Esophagus muscularis mucosa (tissue), 4 donors: ENCODE measurements at regions not wholly inside any gene's neighbourhood (a gene's known extent, or its start where the extent isn't known, plus 50 kb on each side); places are given as distances from the start of the nearest gene placed in this dataset.

ENCODE experiments used
- DNase-seq: peaks from one replicate; pipeline ENCODE4 v3.0.0-alpha.2; 2017; ENCODE audit errors: extremely low spot score
- H3K27ac ChIP-seq, 4 donors: fragments of 200-600 bp; sonication (generic); replicated peaks in 1 of 4; 1 replicate in 3 of 4; 2 replicates in 1 of 4; pipeline ENCODE4 v1.5.1; 2016 to 2019; ENCODE audit warnings: mild to moderate bottlenecking in 1 of 4
- H3K27me3 ChIP-seq, 4 donors: fragments of 200-600 bp; sonication (generic); one replicate each; pipeline versions ENCODE4 v1.5.1 to v1.6.0; 2016 to 2019
- H3K36me3 ChIP-seq, 4 donors: fragments of 200-600 bp; sonication (generic); one replicate each; pipeline ENCODE4 v1.5.1; 2016 to 2019
- H3K4me1 ChIP-seq, 4 donors: fragments of 200-600 bp; sonication (generic); one replicate each; pipeline ENCODE4 v1.5.1; 2016 to 2019
- H3K4me3 ChIP-seq, 4 donors: fragments of 200-600 bp; sonication (generic); 1 replicate in 2 of 4; 2 replicates in 2 of 4; pipeline ENCODE4 v1.5.1; 2016 to 2019; ENCODE audit warnings: mild to moderate bottlenecking in 4 of 4, moderate library complexity in 1 of 4
- H3K9me3 ChIP-seq, 4 donors: fragments of 200-600 bp; sonication (generic); 1 replicate in 3 of 4; 2 replicates in 1 of 4; pipeline ENCODE4 v1.5.1; 2016 to 2019
- EP300 ChIP-seq: sonication (generic); formaldehyde crosslinking; IDR thresholded peaks from one replicate; pipeline ENCODE4 v1.6.1; 2017; ENCODE audit warnings: antibody characterized with exemption
- POLR2A ChIP-seq: fragments of 450-650 bp; IDR thresholded peaks from one replicate; pipeline ENCODE4 v1.6.1; 2017; ENCODE audit warnings: antibody characterized with exemption, moderate library complexity, mild to moderate bottlenecking, low read depth
- POLR2AphosphoS5 ChIP-seq, 2 donors: sonication (generic); formaldehyde crosslinking; IDR thresholded peaks; one replicate each; pipeline ENCODE4 v1.6.1; 2017; ENCODE audit warnings: antibody characterized with exemption in 2 of 2
- WGBS: methylation state at CpG from one replicate; pipeline ENCODE4 v1.1.5; 2018; 5-methylcytosine and 5-hydroxymethylcytosine counted together
- intact Hi-C: fragments of 100-400 bp; cut with DNase I; formaldehyde crosslinking; loops from one replicate; pipeline ENCODE4 v1.15.1; 2023
- TF ChIP-seq, protein P1 (sequence below), 3 experiments: fragments of 200-600 bp in 2 of 3; fragments of 450-650 bp in 1 of 3; sonication (generic) in 2 of 3; IDR thresholded peaks; one replicate each; pipeline ENCODE4 v1.5.1; 2017 to 2019; ENCODE audit warnings: antibody characterized with exemption in 3 of 3, mild to moderate bottlenecking in 2 of 3, moderate library complexity in 1 of 3

DNA sequence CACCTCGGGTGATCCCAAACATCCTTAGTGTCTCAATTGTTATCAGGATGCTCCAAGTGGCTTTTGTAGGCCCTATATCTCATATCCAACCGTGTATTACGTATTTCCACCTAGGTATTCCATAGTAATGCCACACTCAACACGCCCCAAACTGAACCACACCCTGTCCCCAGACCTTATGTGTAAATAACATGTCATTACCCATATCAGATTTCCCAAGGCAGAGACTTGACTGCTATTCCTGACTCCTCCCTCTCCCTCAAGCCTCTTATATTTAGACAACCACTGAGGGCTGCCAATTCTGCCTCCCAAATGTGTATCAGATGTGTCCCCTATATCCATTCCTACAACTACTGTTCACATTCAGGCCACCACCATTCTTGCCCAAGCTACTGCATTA lies 132.8 kb upstream of the NCAM1 start:
- H3K9me3 ChIP-seq = no peaks in the 10 kb centered on the region
- peaks cover 0 to under 1% (median 0%) of the 10 kb centered on the region in 4 donors for H3K4me1 ChIP-seq
- H3K36me3 ChIP-seq = no peaks in the 10 kb centered on the region
- no peak for TF ChIP-seq POLR2AphosphoS5 (IDR thresholded peaks at IDR 0.05)
- TF ChIP-seq POLR2A = no peak
- no peak for TF ChIP-seq EP300
- DNase-seq = no peak
- no peak overlapping the region for H3K27ac ChIP-seq
- intact Hi-C loops = no loop called here
- 79% methylated on average over 4 of the region's 4 CpGs for WGBS
- H3K27me3 ChIP-seq = no peaks in the 10 kb centered on the region
- no peak overlapping the region for H3K4me3 ChIP-seq

- intact Hi-C loops = no loop called here
- peaks cover 12 to 16% (median 13%) of the 10 kb centered on the region in 4 donors for H3K4me1 ChIP-seq
Observed at GRCh38 chr11:112829971-112830654, 131.1 kb upstream of the NCAM1 start.

DNA sequence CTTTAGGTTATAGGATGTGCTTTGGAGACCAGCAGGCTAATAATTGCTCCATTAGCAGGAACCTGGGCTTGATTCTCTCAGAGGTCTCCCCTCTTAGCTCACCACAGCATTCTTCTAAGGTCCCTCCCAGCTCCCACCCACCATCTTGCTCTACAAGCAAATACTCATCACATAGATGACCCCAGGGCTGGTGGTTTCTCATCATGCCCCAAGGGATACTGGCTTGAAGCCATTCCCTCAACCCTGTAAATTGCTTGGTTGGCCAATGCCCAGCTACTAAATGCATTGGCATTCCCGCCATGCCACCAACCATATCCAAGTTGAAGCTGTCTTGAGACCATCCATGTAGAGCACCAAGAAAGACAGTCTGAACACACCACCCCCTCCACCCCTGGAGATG lies 130.2 kb upstream of the NCAM1 start:
- TF ChIP-seq EP300 (no peak), POLR2AphosphoS5 (IDR thresholded peaks at IDR 0.05) (no peak), POLR2A (no peak)
- TF ChIP-seq, protein P1, sequence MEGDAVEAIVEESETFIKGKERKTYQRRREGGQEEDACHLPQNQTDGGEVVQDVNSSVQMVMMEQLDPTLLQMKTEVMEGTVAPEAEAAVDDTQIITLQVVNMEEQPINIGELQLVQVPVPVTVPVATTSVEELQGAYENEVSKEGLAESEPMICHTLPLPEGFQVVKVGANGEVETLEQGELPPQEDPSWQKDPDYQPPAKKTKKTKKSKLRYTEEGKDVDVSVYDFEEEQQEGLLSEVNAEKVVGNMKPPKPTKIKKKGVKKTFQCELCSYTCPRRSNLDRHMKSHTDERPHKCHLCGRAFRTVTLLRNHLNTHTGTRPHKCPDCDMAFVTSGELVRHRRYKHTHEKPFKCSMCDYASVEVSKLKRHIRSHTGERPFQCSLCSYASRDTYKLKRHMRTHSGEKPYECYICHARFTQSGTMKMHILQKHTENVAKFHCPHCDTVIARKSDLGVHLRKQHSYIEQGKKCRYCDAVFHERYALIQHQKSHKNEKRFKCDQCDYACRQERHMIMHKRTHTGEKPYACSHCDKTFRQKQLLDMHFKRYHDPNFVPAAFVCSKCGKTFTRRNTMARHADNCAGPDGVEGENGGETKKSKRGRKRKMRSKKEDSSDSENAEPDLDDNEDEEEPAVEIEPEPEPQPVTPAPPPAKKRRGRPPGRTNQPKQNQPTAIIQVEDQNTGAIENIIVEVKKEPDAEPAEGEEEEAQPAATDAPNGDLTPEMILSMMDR (IDR thresholded peaks at IDR 0.05) = no peak
- intact Hi-C loops = no loop called here

More at GRCh38 chr11:112829971-112830654, 131.1 kb upstream of the NCAM1 start:
- H3K27me3 ChIP-seq = no peaks in the 10 kb centered on the region
- H3K9me3 ChIP-seq = no peaks in the 10 kb centered on the region
- no peaks in the 10 kb centered on the region for H3K36me3 ChIP-seq
- DNase-seq = no peak
- TF ChIP-seq POLR2A (no peak), EP300 (no peak), POLR2AphosphoS5 (IDR thresholded peaks at IDR 0.05) (no peak)
- TF ChIP-seq, protein P1 (IDR thresholded peaks at IDR 0.05) = no peak
- no peak overlapping the region for H3K4me3 ChIP-seq
- 89% methylated on average over 6 of the region's 6 CpGs for WGBS
- no peak overlapping the region for H3K27ac ChIP-seq

GRCh38 chr11:112831969-112832766 lies 129.1 kb upstream of the NCAM1 start:
- intact Hi-C loops = no loop called here

More for the DNA sequence above, 130.2 kb upstream of the NCAM1 start:
- Histone ChIP-seq H3K36me3 (no peaks in the 10 kb centered on the region), H3K4me3 (no peak overlapping the region), H3K27me3 (no peaks in the 10 kb centered on the region), H3K4me1 (peaks cover 16 to 22% (median 21%) of the 10 kb centered on the region in 4 donors), H3K27ac (no peak overlapping the region), H3K9me3 (no peaks in the 10 kb centered on the region)
- no peak for DNase-seq
- 100% methylated on average over 1 of the region's 1 CpG for WGBS

More at GRCh38 chr11:112831969-112832766, 129.1 kb upstream of the NCAM1 start:
- no peak overlapping the region for H3K4me3 ChIP-seq
- H3K4me1 ChIP-seq = peaks cover 16 to 27% (median 24%) of the 10 kb centered on the region in 4 donors
- no peak overlapping the region for H3K27ac ChIP-seq
- TF ChIP-seq, protein P1 (IDR thresholded peaks at IDR 0.05) = no peak
- TF ChIP-seq EP300 = no peak
- no peak for TF ChIP-seq POLR2A
- no peak for TF ChIP-seq POLR2AphosphoS5 (IDR thresholded peaks at IDR 0.05)
- H3K27me3 ChIP-seq = no peaks in the 10 kb centered on the region
- H3K9me3 ChIP-seq = no peaks in the 10 kb centered on the region
- H3K36me3 ChIP-seq = no peaks in the 10 kb centered on the region
- DNase-seq = no peak
- 100% methylated on average over 3 of the region's 3 CpGs for WGBS
